ENCODE measurements at regions not wholly inside any gene's neighbourhood (a gene's known extent, or its start where the extent isn't known, plus 50 kb on each side); places are given as distances from the start of the nearest gene placed in this dataset.

DNA sequence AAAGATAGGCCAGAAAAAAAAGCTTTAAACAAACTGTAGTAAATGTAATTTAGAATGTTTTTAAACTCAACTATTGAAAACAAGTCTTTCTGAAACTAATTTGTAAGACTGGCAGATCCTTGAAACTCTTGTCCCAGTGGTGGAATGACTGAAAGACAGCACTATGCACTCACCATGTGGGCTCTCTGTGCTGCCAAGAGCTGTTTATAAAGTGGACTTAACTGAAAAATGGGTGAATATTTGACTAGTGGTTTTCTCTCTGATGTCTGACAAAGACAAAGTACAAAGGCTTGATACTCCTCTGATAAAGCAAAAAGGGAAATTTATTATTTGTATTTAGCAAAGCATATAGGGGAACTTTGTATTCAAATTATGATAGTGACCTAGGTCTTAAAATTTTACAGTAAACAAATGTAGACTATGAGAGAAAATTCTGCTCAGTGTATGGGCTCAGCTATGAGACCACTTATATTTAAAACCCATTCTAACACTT lies 635.4 kb downstream of the NR2F1-AS1 start:
- H3F3A ChIP-seq (ENCODE audit: insufficient read depth, low read length, poor library complexity, severe bottlenecking): no peaks in the 10 kb centered on the region
- no peaks in the 10 kb centered on the region for H3K79me2 ChIP-seq (replicated peaks; ENCODE audit: insufficient read depth, low read length)
- no peaks in the 10 kb centered on the region for H3K36me3 ChIP-seq (ENCODE audit: insufficient read depth, low read length)
- no peaks in the 10 kb centered on the region for H3K27me3 ChIP-seq (ENCODE audit: insufficient read depth, low read depth, low read length)
- no peaks in the 10 kb centered on the region for H4K20me1 ChIP-seq (ENCODE audit: insufficient read depth)
- H3K4me3 ChIP-seq (ENCODE audit: low read length): no peak overlapping the region
- H3K9me2 ChIP-seq (ENCODE audit: insufficient read depth, low read length): no peaks in the 10 kb centered on the region
- no peak overlapping the region for H3K4me2 ChIP-seq (ENCODE audit: low read length)
- no peak overlapping the region for H3K9ac ChIP-seq (ENCODE audit: low read length)
- H3K27ac ChIP-seq (ENCODE audit: low read length): no peak overlapping the region
- H2AFZ ChIP-seq (ENCODE audit: low read depth, low read length): no peak overlapping the region
- H3K9me3 ChIP-seq (ENCODE audit: low read length): no peaks in the 10 kb centered on the region
- TF ChIP-seq, protein P1, sequence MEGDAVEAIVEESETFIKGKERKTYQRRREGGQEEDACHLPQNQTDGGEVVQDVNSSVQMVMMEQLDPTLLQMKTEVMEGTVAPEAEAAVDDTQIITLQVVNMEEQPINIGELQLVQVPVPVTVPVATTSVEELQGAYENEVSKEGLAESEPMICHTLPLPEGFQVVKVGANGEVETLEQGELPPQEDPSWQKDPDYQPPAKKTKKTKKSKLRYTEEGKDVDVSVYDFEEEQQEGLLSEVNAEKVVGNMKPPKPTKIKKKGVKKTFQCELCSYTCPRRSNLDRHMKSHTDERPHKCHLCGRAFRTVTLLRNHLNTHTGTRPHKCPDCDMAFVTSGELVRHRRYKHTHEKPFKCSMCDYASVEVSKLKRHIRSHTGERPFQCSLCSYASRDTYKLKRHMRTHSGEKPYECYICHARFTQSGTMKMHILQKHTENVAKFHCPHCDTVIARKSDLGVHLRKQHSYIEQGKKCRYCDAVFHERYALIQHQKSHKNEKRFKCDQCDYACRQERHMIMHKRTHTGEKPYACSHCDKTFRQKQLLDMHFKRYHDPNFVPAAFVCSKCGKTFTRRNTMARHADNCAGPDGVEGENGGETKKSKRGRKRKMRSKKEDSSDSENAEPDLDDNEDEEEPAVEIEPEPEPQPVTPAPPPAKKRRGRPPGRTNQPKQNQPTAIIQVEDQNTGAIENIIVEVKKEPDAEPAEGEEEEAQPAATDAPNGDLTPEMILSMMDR (IDR thresholded peaks at IDR 0.05; ENCODE audit: poor library complexity, severe bottlenecking): no peak
- no peak for TF ChIP-seq REST (IDR thresholded peaks at IDR 0.05; ENCODE audit: borderline replicate concordance)
- TF ChIP-seq TAF1 (IDR thresholded peaks at IDR 0.05; ENCODE audit: low read depth): no peak
- no peak for TF ChIP-seq POLR2AphosphoS5 (IDR thresholded peaks at IDR 0.05)
- no peak for TF ChIP-seq EZH2 (IDR thresholded peaks at IDR 0.05; ENCODE audit: borderline replicate concordance, insufficient read depth, low read length, poor library complexity, severe bottlenecking)
- no peak for TF ChIP-seq SMC3 (conservative IDR thresholded peaks at IDR 0.05; ENCODE audit: poor library complexity)
- TF ChIP-seq MXI1 (conservative IDR thresholded peaks at IDR 0.05; ENCODE audit: poor library complexity, severe bottlenecking): no peak
- no peak for TF ChIP-seq EP300 (conservative IDR thresholded peaks at IDR 0.05; ENCODE audit: poor library complexity, severe bottlenecking)
- TF ChIP-seq RAD21 (conservative IDR thresholded peaks at IDR 0.05): no peak

GRCh38 chr5:92944903-92945604 lies 636.0 kb downstream of the NR2F1-AS1 start:
- no peak overlapping the region for H3K9ac ChIP-seq (ENCODE audit: low read length)
- no peak overlapping the region for H3K4me2 ChIP-seq (ENCODE audit: low read length)
- no peaks in the 10 kb centered on the region for H3K9me2 ChIP-seq (ENCODE audit: insufficient read depth, low read length)
- no peaks in the 10 kb centered on the region for H3K9me3 ChIP-seq (ENCODE audit: low read length)
- no peaks in the 10 kb centered on the region for H3K79me2 ChIP-seq (replicated peaks; ENCODE audit: insufficient read depth, low read length)
- no peaks in the 10 kb centered on the region for H3K27me3 ChIP-seq (ENCODE audit: insufficient read depth, low read depth, low read length)
- no peak overlapping the region for H2AFZ ChIP-seq (ENCODE audit: low read depth, low read length)
- H4K20me1 ChIP-seq (ENCODE audit: insufficient read depth): no peaks in the 10 kb centered on the region
- no peaks in the 10 kb centered on the region for H3K36me3 ChIP-seq (ENCODE audit: insufficient read depth, low read length)
- H3K27ac ChIP-seq (ENCODE audit: low read length): no peak overlapping the region
- TF ChIP-seq MXI1 (conservative IDR thresholded peaks at IDR 0.05; ENCODE audit: poor library complexity, severe bottlenecking) (no peak), REST (IDR thresholded peaks at IDR 0.05; ENCODE audit: borderline replicate concordance) (no peak), SMC3 (conservative IDR thresholded peaks at IDR 0.05; ENCODE audit: poor library complexity) (no peak), POLR2AphosphoS5 (IDR thresholded peaks at IDR 0.05) (no peak), EP300 (conservative IDR thresholded peaks at IDR 0.05; ENCODE audit: poor library complexity, severe bottlenecking) (no peak), TAF1 (IDR thresholded peaks at IDR 0.05; ENCODE audit: low read depth) (no peak), RAD21 (conservative IDR thresholded peaks at IDR 0.05) (no peak), EZH2 (IDR thresholded peaks at IDR 0.05; ENCODE audit: borderline replicate concordance, insufficient read depth, low read length, poor library complexity, severe bottlenecking) (no peak)
- TF ChIP-seq, protein P1 (IDR thresholded peaks at IDR 0.05; ENCODE audit: poor library complexity, severe bottlenecking): no peak
- no peak overlapping the region for H3K4me3 ChIP-seq (ENCODE audit: low read length)
- H3F3A ChIP-seq (ENCODE audit: insufficient read depth, low read length, poor library complexity, severe bottlenecking): no peaks in the 10 kb centered on the region
